ENCODE measurements at regions not wholly inside any gene's neighbourhood (a gene's known extent, or its start where the extent isn't known, plus 50 kb on each side); places are given as distances from the start of the nearest gene placed in this dataset.
A peak's percentile ranks its signal among the peaks of the same experiment; 100 is the strongest.

DNA sequence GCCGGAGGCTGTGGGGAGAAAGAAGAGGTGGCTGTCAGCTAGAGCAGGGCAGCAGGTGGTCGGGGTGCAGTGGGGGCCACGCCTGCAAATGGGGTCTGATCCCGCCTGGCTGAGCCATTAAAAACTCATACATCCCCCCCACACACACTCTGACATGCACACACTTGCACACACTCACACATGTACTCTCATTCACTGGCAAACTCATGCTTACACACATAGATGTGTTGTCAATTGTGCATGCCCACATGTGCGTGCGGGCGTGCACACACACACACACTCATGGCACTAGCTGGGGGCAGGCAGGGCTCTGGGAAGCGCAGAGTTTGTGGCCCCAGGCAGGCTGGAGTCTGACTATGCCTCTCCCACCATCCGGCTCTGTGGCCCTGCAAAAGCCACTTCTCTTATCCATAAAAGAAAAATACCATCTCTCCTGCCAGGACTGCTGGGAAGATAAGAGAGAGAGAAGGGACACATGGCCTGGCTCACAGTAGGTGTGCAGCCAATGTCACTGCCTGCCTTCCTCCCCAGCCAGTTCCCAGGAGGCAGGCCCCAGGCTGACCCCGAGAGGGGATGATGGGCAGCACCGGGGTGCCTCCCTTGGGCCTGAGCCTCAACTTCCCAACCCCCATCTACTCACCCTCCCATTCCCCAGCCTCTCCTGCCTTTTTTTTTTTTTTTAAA, 163.5 kb upstream of the LINGO1 start:
- DNase-seq (no peak), ATAC-seq (peak in 2 of 4 donors; percentile 16 to 30)
- Histone ChIP-seq H3K36me3 (no peaks in the 10 kb centered on the region), H3K27ac (no peak overlapping the region), H3K9me3 (no peaks in the 10 kb centered on the region), H3K4me1 (no peaks in the 10 kb centered on the region), H3K27me3 (peaks cover 0 to 5% (median 0%) of the 10 kb centered on the region in 9 donors), H3K4me3 (no peak overlapping the region)
- intact Hi-C loops (cut with DNase I), result loop anchor here in 1 of 10 donors (10.0 kb wide), 1 partner anchor 61 kb away; no protein-coding TSS in a partner anchor
- WGBS, 4 donors, result 61 to 66% (median 62%) methylated on average over 9 to 11 of the region's 11 CpGs
- TF ChIP-seq CTCF (IDR thresholded peaks at IDR 0.05), result no peak
- no peak for TF ChIP-seq POLR2A (IDR thresholded peaks at IDR 0.05)

DNA sequence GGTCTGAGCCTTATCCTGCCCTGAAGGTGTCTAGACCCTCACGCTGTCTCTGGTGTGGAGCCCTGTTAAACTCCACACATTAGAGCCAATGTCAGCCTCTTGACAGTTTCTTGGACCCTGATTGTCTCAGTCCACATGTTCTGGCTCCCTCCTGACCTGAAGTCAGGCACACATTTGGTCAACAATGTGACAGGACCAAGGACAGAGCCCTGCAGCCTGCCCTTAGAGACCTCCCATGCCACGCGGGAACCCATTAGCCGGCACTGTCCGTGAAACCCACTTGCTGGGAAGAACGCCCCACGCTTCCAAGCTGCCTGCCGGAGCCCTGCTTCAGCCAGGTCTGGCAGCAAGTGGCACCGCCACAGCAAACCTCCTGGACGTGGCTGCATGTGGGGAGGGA, 162.7 kb upstream of the LINGO1 start:
- H3K27me3 ChIP-seq, result peaks cover 0 to 9% (median 0%) of the 10 kb centered on the region in 9 donors
- H3K27ac ChIP-seq, result no peak overlapping the region
- no peak overlapping the region for H3K4me3 ChIP-seq
- DNase-seq (no peak), ATAC-seq (peak in 1 of 4 donors; percentile 33)
- no peaks in the 10 kb centered on the region for H3K36me3 ChIP-seq
- intact Hi-C loops (cut with DNase I), result loop anchor here in 1 of 10 donors (10.0 kb wide), 1 partner anchor 61 kb away; no protein-coding TSS in a partner anchor
- H3K9me3 ChIP-seq, result no peaks in the 10 kb centered on the region
- TF ChIP-seq POLR2A (IDR thresholded peaks at IDR 0.05) (no peak), CTCF (IDR thresholded peaks at IDR 0.05) (no peak)
- 40 to 52% (median 48%) methylated on average over 8 to 10 of the region's 10 CpGs for WGBS, 4 donors
- H3K4me1 ChIP-seq, result no peaks in the 10 kb centered on the region

- WGBS, 4 donors, result 77 to 85% (median 80%) methylated on average over 9 of the region's 9 CpGs
- ATAC-seq (no peak), DNase-seq (no peak)
- intact Hi-C loops (cut with DNase I), result loop anchor here in 1 of 10 donors (10.0 kb wide), 1 partner anchor 57 kb away; no protein-coding TSS in a partner anchor
- no peak overlapping the region for H3K4me3 ChIP-seq
- H3K27ac ChIP-seq, result no peak overlapping the region
- H3K9me3 ChIP-seq, result no peaks in the 10 kb centered on the region
- H3K36me3 ChIP-seq, result no peaks in the 10 kb centered on the region
- no peak for TF ChIP-seq CTCF (IDR thresholded peaks at IDR 0.05)
- no peak for TF ChIP-seq POLR2A (IDR thresholded peaks at IDR 0.05)
- H3K4me1 ChIP-seq, result no peaks in the 10 kb centered on the region
- peaks cover 0 to 16% (median 0%) of the 10 kb centered on the region in 9 donors for H3K27me3 ChIP-seq
Measured at GRCh38 chr15:77791941-77792340, 159.2 kb upstream of the LINGO1 start.

- no peak overlapping the region for H3K4me3 ChIP-seq
- H3K36me3 ChIP-seq, result no peaks in the 10 kb centered on the region
- H3K9me3 ChIP-seq, result no peaks in the 10 kb centered on the region
- no peak overlapping the region for H3K27ac ChIP-seq
- no peak for TF ChIP-seq CTCF (IDR thresholded peaks at IDR 0.05)
- no peak for TF ChIP-seq POLR2A (IDR thresholded peaks at IDR 0.05)
- ATAC-seq (no peak), DNase-seq (no peak)
- intact Hi-C loops (cut with DNase I), result loop anchor here in 1 of 10 donors (10.0 kb wide), 1 partner anchor 56 kb away; no protein-coding TSS in a partner anchor
- H3K27me3 ChIP-seq, result peaks cover 0 to 28% (median 0%) of the 10 kb centered on the region in 9 donors
- H3K4me1 ChIP-seq, result no peaks in the 10 kb centered on the region
- 43 to 59% (median 53%) methylated on average over 3 of the region's 3 CpGs for WGBS, 4 donors
Measured at GRCh38 chr15:77790481-77790880, 157.8 kb upstream of the LINGO1 start.

Measured in heart left ventricle (tissue), 16 donors.